DND-41 (cell line): ENCODE measurements at regions not wholly inside any gene's neighbourhood (a gene's known extent, or its start where the extent isn't known, plus 50 kb on each side); places are given as distances from the start of the nearest gene placed in this dataset.

Experiments
- CTCF ChIP-seq: IDR thresholded peaks from 2 replicates; pipeline ENCODE4 v1.5.1; 2012; ENCODE audit warnings: borderline replicate concordance, low read length, moderate library complexity, mild to moderate bottlenecking; ENCODE audit not compliant: poor library complexity, severe bottlenecking; ENCODE audit errors: extremely low read depth
- EZH2 ChIP-seq: IDR thresholded peaks from 3 replicates; pipeline ENCODE4 v1.6.1; 2012; ENCODE audit warnings: borderline replicate concordance, low read depth, mild to moderate bottlenecking, moderate library complexity, low read length, inconsistent platforms; ENCODE audit not compliant: severe bottlenecking

- TF ChIP-seq CTCF (no peak), EZH2 (no peak)
Observed at GRCh38 chr17:33875973-33876372, 379.1 kb upstream of the CCL2 start.
